ENCODE measurements at regions not wholly inside any gene's neighbourhood (a gene's known extent, or its start where the extent isn't known, plus 50 kb on each side); places are given as distances from the start of the nearest gene placed in this dataset.

- no peak for TF ChIP-seq CTCF (IDR thresholded peaks at IDR 0.05; ENCODE audit: control extremely low read depth in 1 of 3, insufficient read depth in 1 of 3, low read depth in 1 of 3, low read length in 3 of 3)
- no peak for TF ChIP-seq KDM5A (IDR thresholded peaks at IDR 0.05; ENCODE audit: low read length)
- no peak for TF ChIP-seq POLR2AphosphoS5 (IDR thresholded peaks at IDR 0.05; ENCODE audit: low read depth, low read length)
- no peak for TF ChIP-seq BCL11A (IDR thresholded peaks at IDR 0.05; ENCODE audit: low read depth in 2 of 2, low read length in 2 of 2)
- no peak for TF ChIP-seq TAF1 (IDR thresholded peaks at IDR 0.05; ENCODE audit: low read depth, low read length)
- no peak for TF ChIP-seq POLR2A (IDR thresholded peaks at IDR 0.05; ENCODE audit: control extremely low read depth in 1 of 2, low read depth in 2 of 2, low read length in 2 of 2)
- no peak for TF ChIP-seq EZH2 (IDR thresholded peaks at IDR 0.05; ENCODE audit: low read depth, low read length, severe bottlenecking)
Measured at GRCh38 chr1:2927393-2928360, 93.6 kb upstream of the ACTRT2 start.
